Peyer's patch (tissue), 4 donors: ENCODE measurements at regions not wholly inside any gene's neighbourhood (a gene's known extent, or its start where the extent isn't known, plus 50 kb on each side); places are given as distances from the start of the nearest gene placed in this dataset.

Source experiments
- DNase-seq, 3 donors: peaks; one replicate each; pipeline ENCODE4 v3.0.0-alpha.2; 2017 to 2019
- H3K27ac ChIP-seq, 4 donors: fragments of 200-600 bp; sonication (generic); one replicate each; pipeline ENCODE4 v1.5.1; 2016 to 2019
- H3K27me3 ChIP-seq, 2 donors: fragments of 200-600 bp; sonication (generic); one replicate each; pipeline ENCODE4 v1.5.1; 2019
- H3K36me3 ChIP-seq, 3 donors: fragments of 200-600 bp; sonication (generic); one replicate each; pipeline ENCODE4 v1.5.1; 2016 to 2019
- H3K4me1 ChIP-seq, 4 donors: fragments of 200-600 bp; sonication (generic); one replicate each; pipeline ENCODE4 v1.5.1; 2016 to 2019
- H3K4me3 ChIP-seq, 4 donors: fragments of 200-600 bp; sonication (generic); 1 replicate in 3 of 4; 2 replicates in 1 of 4; pipeline ENCODE4 v1.5.1; 2016 to 2019; ENCODE audit warnings: mild to moderate bottlenecking in 1 of 4
- H3K9me3 ChIP-seq, 4 donors: fragments of 200-600 bp; sonication (generic); one replicate each; pipeline ENCODE4 v1.5.1; 2016 to 2019; ENCODE audit warnings: mild to moderate bottlenecking in 1 of 4
- CTCF ChIP-seq, 6 experiments: fragments of 450-650 bp in 4 of 6; fragments of 200-600 bp in 2 of 6; sonication (generic) in 1 of 6; IDR thresholded peaks; one replicate each; pipeline ENCODE4 v1.5.1; 2017 to 2019; ENCODE audit warnings: antibody characterized with exemption in 6 of 6, mild to moderate bottlenecking in 3 of 6, moderate library complexity in 1 of 6
- POLR2A ChIP-seq, 2 donors: fragments of 450-650 bp; IDR thresholded peaks; one replicate each; pipeline ENCODE4 v1.5.1; 2017; ENCODE audit warnings: antibody characterized with exemption in 2 of 2, mild to moderate bottlenecking in 2 of 2, moderate library complexity in 2 of 2

DNA sequence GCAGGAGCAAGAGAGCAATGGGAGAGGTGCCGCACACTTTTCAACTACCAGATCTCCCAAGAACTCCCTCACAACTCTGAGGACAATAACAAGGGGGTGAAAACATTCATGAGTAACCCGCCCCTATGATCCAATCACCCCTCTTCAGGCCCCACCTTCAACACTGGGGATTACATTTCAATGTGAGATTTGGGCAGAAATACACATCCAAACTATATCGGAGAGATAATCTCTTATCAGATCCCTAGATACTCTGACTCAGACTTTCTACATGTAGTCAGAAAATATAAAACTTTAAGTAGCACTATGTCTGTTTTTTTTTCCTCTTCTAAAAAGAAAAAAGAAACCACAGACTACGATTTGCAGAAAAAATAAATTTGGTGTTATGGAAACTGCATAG, 1595.9 kb upstream of the NUDT12 start:
- H3K9me3 ChIP-seq, result no peaks in the 10 kb centered on the region
- H3K4me3 ChIP-seq, result no peak overlapping the region
- H3K27me3 ChIP-seq, result no peaks in the 10 kb centered on the region
- DNase-seq, result no peak
- H3K27ac ChIP-seq, result no peak overlapping the region
- H3K4me1 ChIP-seq, result no peaks in the 10 kb centered on the region
- H3K36me3 ChIP-seq, result no peaks in the 10 kb centered on the region
- TF ChIP-seq POLR2A (IDR thresholded peaks at IDR 0.05), result no peak
- TF ChIP-seq CTCF (IDR thresholded peaks at IDR 0.05), result no peak

DNA sequence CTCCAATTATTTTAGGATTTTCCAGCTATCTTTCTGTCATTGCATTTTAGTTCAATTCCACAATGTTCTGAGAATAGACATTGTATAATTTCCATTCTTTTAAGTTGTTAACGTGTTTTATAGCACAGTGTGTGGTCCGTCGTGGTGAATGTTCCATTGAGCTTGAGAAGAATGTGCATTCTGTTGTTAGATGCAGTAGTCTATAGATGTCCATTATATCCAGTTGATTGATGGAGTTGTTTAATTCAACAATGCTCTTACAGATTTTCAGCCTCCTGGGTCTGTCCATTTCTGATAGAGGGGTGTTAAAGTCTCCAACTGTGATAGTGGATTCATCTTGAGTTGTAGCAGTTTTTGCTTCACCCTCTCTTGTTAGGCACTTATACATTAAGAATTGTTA, 1587.7 kb upstream of the NUDT12 start:
- no peak overlapping the region for H3K4me3 ChIP-seq
- no peak for DNase-seq
- no peaks in the 10 kb centered on the region for H3K36me3 ChIP-seq
- H3K27ac ChIP-seq, result no peak overlapping the region
- H3K4me1 ChIP-seq, result no peaks in the 10 kb centered on the region
- no peaks in the 10 kb centered on the region for H3K27me3 ChIP-seq
- no peaks in the 10 kb centered on the region for H3K9me3 ChIP-seq
- no peak for TF ChIP-seq POLR2A (IDR thresholded peaks at IDR 0.05)

- Histone ChIP-seq H3K27me3 (no peaks in the 10 kb centered on the region), H3K4me3 (no peak overlapping the region), H3K36me3 (no peaks in the 10 kb centered on the region), H3K27ac (no peak overlapping the region), H3K9me3 (no peaks in the 10 kb centered on the region), H3K4me1 (no peaks in the 10 kb centered on the region)
- no peak for TF ChIP-seq POLR2A (IDR thresholded peaks at IDR 0.05)
- TF ChIP-seq CTCF (IDR thresholded peaks at IDR 0.05), result no peak
- no peak for DNase-seq
Measured at GRCh38 chr5:105146867-105147266, 1584.3 kb upstream of the NUDT12 start.

- no peak for TF ChIP-seq CTCF (IDR thresholded peaks at IDR 0.05)
- Histone ChIP-seq H3K27me3 (no peaks in the 10 kb centered on the region), H3K9me3 (no peaks in the 10 kb centered on the region), H3K4me1 (no peaks in the 10 kb centered on the region), H3K27ac (no peak overlapping the region), H3K36me3 (no peaks in the 10 kb centered on the region), H3K4me3 (no peak overlapping the region)
- DNase-seq, result no peak
Measured at GRCh38 chr5:105145152-105145551, 1582.6 kb upstream of the NUDT12 start.

DNA sequence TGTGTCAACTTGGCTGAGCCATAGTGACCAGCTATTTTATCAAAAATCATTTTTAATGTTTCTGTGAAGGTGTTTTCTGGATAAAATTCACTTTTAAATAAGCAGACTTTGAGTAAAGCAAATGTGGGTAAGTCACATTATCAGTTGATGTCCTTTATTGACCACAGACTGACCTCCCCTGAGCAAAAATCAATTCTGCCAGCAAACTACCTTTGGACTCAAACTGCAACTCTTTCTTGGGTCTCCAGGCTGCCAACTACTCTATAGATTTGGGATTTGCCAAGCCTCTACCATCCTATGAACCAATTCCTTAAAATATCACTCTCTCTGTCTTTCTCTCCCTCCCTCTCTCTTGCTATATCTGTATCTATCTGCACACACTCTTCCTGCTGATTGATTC, 1571.7 kb upstream of the NUDT12 start:
- TF ChIP-seq CTCF (IDR thresholded peaks at IDR 0.05) (no peak), POLR2A (IDR thresholded peaks at IDR 0.05) (no peak)
- no peaks in the 10 kb centered on the region for H3K36me3 ChIP-seq
- H3K4me3 ChIP-seq, result no peak overlapping the region
- no peaks in the 10 kb centered on the region for H3K9me3 ChIP-seq
- no peaks in the 10 kb centered on the region for H3K4me1 ChIP-seq
- no peak overlapping the region for H3K27ac ChIP-seq
- no peaks in the 10 kb centered on the region for H3K27me3 ChIP-seq
- no peak for DNase-seq

GRCh38 chr5:105133087-105133486, 1570.5 kb upstream of the NUDT12 start:
- no peaks in the 10 kb centered on the region for H3K4me1 ChIP-seq
- H3K9me3 ChIP-seq, result no peaks in the 10 kb centered on the region
- no peak overlapping the region for H3K27ac ChIP-seq
- H3K4me3 ChIP-seq, result no peak overlapping the region
- no peaks in the 10 kb centered on the region for H3K27me3 ChIP-seq
- DNase-seq, result no peak
- no peaks in the 10 kb centered on the region for H3K36me3 ChIP-seq
- TF ChIP-seq CTCF (IDR thresholded peaks at IDR 0.05) (no peak), POLR2A (IDR thresholded peaks at IDR 0.05) (no peak)
